Fibroblast of skin of left biceps (primary cell): ENCODE measurements at regions not wholly inside any gene's neighbourhood (a gene's known extent, or its start where the extent isn't known, plus 50 kb on each side); places are given as distances from the start of the nearest gene placed in this dataset.

Experiments
- DNase-seq, 2 experiments: peaks; one replicate each; pipeline ENCODE4 v3.0.0-alpha.2; 2013; ENCODE audit warnings: low read depth in 2 of 2

GRCh38 chr19:28847468-28847867 lies 365.5 kb downstream of the UQCRFS1 start:
- DNase-seq: peak in 1 of 2 experiments; percentile 8

DNA sequence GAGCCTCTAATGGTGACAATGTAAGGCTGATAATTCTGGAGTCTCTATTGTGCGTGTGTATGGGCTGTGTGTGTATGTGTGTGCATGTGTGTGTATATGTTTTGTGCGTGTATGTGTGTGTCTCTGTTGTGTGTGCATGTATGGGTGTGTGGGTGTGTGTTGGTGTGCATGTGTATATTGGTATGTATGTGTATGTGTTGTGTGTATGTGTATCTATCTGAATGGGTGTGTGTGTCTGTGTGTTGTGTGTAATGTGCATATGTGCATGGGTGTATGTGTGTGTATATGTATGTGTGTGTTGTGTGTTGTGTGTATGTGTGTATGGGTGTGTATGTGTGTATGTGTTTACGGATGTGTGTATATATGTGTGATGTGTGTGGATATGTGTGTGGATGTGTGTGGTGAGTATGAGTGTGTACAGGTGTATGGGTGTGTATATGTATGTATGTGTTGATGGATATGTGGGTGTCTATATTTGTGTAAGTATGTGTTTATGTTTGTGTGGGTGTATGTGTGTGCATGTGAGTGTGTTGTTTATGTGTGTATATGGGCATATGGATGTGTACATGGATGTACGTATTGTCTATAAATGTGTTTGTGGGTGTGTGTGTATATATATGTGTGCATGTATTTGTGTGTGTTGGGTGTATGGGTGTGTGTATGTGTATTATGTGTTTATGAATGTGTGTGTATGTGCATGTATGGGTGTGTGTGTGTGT lies 366.7 kb downstream of the UQCRFS1 start:
- DNase-seq: no peak

DNA sequence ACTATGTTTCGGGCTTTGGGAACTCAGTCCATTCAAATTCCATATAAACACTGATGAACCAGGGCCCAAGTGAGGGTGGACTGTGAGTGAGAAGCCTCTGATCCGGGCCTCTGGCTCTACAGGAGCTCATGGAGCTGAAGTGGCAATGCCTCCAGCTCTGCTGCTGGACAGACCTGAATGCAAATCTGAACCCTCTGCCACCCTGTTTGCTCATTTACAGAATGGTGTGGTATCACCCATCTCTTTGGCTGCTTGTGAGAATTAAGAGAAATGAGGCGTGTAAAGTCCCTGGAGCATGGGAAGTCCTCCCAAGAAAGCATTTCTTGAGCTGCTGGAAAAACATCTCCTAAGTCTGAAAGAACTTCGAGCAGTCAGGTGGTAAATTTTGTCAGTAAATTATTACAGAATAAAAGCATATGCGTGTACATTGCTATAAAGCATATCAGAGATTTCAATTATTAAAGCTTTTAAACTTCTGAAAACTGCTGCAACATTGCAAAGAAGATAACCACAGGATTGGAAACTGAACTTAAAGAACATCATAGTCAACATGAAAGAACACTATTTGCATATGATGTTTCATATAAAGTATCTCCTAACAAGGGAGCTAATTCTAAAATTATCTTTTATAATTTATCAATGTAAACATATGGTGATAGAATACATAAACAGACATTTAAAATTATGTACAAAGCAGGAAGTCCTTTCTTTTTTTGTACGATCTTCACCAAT lies 369.0 kb downstream of the UQCRFS1 start:
- no peak for DNase-seq

DNA sequence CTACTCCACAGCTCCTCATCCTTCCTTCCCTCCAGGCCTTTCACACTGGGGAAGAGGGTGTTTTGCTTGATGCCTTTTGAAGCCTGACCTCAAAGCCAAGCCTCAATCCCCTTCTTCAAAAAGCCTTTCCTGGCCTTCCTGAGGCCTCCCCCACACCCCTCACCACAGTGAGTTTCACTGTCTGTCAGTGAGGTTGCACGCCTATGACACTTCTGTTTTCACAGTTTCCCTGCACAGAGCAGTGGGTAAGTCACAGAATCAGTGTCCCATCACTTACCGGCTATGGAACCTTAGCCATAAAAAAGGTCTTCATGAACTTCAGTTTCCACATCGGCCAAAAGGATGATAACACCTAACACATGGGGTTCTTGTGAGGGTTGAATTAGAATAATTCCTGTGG lies 371.4 kb downstream of the UQCRFS1 start:
- no peak for DNase-seq

- no peak for DNase-seq
These were observed 372.1 kb downstream of the UQCRFS1 start for GRCh38 chr19:28840891-28841290.

GRCh38 chr19:28839455-28839854 lies 373.5 kb downstream of the UQCRFS1 start:
- no peak for DNase-seq

DNA sequence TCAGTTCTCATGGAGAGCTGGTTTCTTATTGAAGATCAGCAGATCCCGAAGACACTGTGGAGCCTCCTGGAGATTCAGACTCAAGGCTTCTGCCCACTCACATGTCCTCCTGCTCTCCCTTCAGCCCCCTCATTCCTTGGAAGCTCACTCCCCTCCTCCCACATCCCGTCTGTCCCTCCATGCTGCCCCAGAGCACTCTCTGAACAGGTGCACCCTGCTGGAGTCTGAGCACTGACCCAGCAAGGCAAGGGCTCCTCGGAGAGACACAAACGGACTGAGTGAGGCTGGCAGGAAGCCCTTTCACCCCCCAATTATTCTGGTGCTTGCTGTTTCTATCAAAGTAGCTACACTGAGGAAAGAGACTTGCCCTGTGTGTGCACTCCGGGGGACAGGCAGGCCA lies 374.0 kb downstream of the UQCRFS1 start:
- DNase-seq: no peak

DNA sequence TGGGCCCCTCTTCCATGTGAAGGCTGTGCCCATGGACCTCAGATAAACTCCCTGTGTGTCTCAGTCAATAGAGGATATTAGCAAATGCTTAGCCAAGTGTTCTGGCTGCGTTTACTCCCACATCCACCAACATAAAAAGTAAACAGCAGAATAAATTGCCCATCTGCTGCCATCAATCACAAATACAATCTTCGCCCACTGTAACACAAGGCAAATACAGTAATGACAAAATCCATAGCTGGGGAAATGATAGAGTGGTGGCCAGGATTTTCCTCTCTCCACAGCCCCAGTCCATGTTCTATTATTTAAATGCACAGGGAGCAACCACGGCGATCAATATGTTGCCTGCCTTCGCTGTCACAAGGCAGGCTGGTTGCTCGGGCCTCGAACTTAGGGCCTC lies 376.5 kb downstream of the UQCRFS1 start:
- no peak for DNase-seq

GRCh38 chr19:28834996-28835395 lies 378.0 kb downstream of the UQCRFS1 start:
- DNase-seq: no peak

DNA sequence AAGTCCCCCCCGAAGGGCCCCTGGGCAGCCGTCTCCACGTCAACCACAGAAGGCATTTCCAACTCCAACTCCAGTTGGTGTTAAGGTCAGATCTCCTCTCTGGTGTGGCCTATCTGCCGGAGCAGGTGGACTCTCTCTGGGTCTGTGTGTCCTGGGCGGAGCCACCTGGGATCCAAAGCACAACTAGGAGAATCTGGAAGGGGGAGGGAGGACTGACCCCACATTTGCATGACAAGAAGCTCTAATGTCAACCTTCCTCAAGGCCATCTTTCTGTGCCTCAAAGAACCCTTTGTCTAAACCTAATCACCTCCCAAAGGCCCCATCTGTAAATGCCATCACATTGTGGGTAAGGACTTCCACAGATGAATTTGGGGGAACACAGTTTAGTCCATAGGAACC lies 381.5 kb downstream of the UQCRFS1 start:
- no peak for DNase-seq

GRCh38 chr19:28829762-28830161 lies 383.2 kb downstream of the UQCRFS1 start:
- DNase-seq: no peak

- DNase-seq: no peak
These were observed 383.6 kb downstream of the UQCRFS1 start for GRCh38 chr19:28829359-28829758.

DNA sequence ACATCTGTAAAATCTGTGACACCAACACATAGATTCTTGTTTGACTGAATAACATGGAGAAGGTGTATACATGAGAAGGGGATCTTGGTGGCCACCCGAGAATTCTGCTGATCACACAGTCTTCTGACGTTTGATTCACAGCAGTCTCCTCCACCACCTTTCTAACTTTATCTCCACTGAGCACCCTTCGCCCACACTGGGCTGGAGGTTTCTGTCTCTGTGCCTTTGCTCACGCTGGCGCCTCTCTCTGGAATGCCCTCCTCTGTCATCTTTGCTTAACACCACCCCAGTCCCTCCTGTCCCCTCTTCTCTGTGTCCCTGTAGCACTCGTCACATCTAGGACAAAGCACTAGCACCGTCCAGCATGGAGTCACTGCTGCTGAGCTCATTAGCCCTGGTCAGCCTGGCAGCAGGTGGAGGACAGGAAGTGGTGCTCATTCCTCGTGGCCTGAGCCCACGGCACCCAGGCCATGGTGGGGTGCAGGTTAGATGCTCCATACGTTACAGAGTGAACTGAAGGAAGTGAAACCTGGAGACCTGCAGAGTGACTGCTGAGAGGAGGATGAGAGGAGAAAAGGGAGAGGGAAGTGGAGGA lies 384.6 kb downstream of the UQCRFS1 start:
- DNase-seq: no peak

DNA sequence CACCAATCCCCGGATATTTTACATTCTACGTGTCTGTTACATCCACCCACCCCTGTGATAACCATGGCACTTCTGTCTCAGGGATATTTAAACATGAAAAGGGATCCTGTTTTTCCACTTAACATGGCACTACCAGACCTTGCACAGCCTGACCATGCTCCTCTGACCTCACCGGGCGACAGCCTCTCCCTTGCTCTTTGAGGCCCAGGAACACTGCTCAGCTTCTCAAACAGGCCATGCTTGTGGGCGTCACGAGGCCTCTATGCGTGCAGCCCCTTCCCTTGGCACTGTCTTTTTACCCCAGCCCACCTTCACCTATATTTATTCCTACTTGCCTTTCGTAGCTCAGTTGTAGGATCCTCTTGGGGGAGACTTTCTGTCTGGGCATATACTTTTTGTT lies 385.6 kb downstream of the UQCRFS1 start:
- DNase-seq: no peak

DNA sequence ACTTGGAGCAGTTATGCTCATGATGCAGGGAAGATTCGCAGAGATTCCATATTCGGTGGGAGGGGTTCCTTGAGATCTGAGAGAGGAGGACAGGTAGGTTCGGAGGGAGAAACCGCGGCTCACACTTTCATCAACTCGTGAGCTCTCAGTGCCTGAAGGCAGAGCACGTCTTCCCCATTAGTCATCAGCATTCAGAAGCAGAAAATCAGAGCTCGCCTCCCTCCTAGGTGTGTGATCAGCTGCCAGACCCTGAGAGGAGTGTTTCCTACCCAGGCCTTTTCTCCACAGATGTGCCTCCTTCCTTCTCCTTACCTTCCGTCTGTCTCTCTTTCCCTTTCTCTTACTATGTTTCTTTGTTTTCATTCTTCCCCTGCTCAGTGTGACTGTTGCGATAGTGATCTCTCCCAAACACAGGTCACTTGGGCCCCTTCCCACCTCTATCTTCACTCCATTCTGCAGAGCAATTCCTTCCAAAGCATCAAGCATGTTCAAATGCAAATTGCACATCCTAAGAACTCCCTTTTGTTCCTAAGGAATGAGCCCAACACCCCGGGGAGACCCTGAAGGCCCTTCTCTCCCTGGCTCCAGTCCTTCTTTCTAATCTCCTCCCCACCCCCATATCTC lies 389.5 kb downstream of the UQCRFS1 start:
- no peak for DNase-seq

- no peak for DNase-seq
These were observed 392.7 kb downstream of the UQCRFS1 start for GRCh38 chr19:28820289-28820688.

GRCh38 chr19:28815257-28815656 lies 397.7 kb downstream of the UQCRFS1 start:
- no peak for DNase-seq

DNA sequence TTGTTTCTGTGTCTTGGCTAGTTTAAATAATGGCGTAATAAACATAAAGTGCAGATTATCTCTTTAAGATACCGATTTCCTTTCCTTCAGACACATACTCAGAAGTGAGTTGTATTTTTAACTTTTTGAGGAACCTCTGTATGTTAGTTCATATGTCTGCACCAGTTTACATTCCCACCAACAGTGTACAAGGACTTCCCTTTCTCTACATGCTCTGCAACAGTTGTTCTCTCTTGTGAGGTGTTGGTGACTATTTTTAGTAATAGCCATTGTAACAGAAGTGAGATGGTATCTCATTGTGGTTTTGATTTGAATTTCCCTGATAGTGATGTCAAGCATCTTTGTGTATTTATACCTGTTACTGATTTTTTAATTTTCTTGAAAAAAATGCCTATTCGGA lies 418.6 kb downstream of the UQCRFS1 start:
- no peak for DNase-seq

DNA sequence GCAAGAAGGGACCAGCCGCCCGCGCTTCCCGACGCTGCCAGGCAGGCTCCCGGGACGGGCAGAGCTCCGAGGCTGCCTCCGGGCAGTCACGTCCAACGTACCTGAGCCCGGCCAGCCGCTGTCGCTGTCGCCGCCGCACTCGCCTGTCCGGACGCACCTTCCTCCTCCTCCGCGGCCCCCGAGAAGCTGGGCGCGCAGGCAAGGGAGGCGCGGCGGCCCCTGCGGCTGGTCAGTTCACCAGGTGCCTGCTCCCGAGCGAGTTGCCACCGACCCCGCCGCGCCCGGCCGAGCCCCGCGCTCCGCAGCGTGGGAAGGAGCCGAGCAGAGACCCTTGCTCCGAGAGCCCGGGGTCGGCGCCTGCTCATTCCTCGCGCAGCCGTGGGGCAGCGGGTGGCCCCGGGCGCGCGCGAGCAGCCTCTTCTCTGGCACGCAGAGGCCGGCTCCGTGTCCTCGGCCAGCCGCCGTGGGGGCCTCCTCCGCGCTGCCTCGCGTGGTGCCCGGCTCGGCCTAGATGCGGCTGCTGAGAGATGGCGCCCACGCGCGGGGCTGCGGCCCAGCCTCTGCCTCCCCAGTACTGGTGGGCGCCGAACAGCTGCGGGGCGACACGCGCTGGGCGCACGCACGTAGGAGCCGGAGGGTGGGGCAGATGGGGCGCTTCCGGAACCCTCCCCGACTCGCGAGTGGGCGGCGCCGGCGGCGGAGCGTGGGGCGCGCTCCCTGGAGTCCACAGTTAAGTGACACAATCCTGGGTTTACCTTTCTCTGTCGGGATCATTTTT lies 419.4 kb downstream of the UQCRFS1 start:
- no peak for DNase-seq

GRCh38 chr19:28785971-28786370 lies 427.0 kb downstream of the UQCRFS1 start:
- no peak for DNase-seq

GRCh38 chr19:28764066-28764465 lies 448.9 kb downstream of the UQCRFS1 start:
- DNase-seq: no peak

DNA sequence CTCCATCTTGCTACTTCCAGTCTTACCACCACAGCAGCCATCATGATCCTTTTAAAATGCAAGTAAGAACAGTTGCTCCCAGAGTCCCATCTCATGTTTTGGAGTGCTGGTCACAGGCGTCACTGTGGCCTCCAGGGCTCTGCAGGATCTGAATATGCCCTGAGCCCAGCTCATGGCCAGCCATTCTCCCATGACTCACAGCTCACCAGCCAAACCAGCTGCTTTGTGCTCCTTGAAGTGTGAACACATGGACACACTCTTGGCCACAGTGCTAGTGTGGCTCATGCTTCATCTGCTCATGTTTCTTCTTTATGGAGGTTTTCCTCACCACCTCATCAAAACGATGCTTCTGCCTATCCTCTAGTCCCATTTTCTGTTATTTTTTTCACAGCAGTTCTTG lies 466.5 kb downstream of the UQCRFS1 start:
- DNase-seq: no peak
